SHP77 (cell line): ENCODE measurements at regions not wholly inside any gene's neighbourhood (a gene's known extent, or its start where the extent isn't known, plus 50 kb on each side); places are given as distances from the start of the nearest gene placed in this dataset.
"Not testable (repeated sequence)": the region's sequence is repeated elsewhere in the genome, so short reads cannot be mapped to it uniquely, and the experiment has no call there.

Experiments used
- DNase-seq, 2 experiments: peaks; one replicate each; lab custom pipeline; 2025; lab: John Stamatoyannopoulos, UW

DNA sequence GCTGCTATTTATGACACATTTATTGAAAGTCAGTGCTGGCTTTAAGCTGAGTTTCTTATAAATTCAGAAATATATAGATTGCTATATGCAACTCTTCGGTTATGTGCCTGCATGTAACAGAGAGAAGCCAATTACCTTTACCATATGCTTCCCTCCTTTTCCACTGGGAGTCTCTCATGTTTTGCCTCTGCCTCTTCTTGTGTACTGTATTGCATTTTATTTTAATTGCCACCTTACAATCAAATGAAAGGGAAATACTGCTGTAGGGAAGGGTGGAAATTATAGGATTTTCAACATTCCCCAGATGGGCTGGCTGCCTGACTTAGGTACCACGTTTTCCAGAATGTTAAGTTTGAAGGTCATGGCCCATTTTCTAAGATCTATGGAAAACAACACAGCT is 655.4 kb upstream of the SLIT2 start:
- DNase-seq: no peak

- DNase-seq: no peak
These were observed 659.3 kb upstream of the SLIT2 start for GRCh38 chr4:19592391-19592790.

- DNase-seq: no peak
These were observed 667.7 kb upstream of the SLIT2 start for GRCh38 chr4:19583827-19584569.

- DNase-seq: no peak
These were observed 671.6 kb upstream of the SLIT2 start for GRCh38 chr4:19580095-19580494.

DNA sequence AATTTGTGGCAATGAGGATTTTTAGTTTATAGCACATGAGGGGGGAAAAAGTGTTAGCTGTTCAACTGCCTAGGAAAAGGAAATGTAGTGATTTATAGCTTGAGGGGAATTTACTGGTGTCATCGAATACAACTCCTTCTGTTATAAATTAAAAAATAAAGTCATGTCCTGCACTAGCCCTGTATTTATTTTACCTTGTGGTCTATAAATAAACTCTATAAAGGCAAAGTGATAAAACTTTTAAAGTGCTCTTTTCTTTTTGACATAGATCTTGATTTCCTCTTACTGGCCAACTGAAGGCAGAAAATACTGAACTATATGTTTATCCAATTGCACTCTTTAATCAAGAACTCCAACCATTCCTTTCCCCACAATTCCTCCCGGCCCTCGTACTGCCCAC is 672.1 kb upstream of the SLIT2 start:
- no peak for DNase-seq

GRCh38 chr4:19577097-19577496 is 674.6 kb upstream of the SLIT2 start:
- DNase-seq: no peak

GRCh38 chr4:19575924-19576323 is 675.8 kb upstream of the SLIT2 start:
- no peak for DNase-seq

GRCh38 chr4:19566041-19566440 is 685.7 kb upstream of the SLIT2 start:
- DNase-seq: no peak

DNA sequence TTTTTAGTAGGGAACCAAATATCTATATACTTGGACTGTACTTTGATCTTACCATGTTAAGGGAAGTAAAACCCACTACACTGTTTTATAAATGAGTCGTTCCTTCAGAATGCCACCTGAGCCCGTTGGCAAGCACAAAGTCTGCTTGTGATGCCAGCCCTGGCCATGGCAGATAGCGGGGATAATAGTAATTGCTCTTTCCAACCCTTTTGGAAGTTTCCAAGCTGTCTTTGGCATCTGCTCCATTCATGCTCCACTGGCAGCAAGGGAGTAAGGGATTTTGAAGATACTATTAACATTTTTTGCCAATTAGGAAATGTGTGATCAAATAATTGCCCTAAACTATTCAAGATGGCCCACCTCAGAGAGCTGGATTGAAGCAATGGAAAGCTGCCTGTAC is 689.2 kb upstream of the SLIT2 start:
- no peak for DNase-seq

DNA sequence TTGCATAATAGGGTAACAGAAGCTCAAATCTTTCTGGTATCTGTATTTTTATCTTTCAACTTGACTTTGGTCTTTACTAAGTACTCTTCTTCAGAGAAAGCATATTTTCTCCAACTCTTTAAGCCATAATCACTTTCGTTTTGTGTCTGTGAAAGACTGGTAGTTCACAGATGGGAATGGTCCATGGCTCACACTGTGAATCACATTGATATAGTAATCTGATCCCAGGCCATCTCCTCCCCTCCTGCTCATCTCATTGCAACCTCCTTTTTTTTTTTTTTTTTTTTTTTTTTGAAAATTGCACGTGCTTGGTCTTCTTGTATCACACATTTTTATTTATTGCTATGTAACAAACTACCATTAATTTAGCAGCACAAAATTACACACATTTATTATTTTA is 694.5 kb upstream of the SLIT2 start:
- DNase-seq: no peak

GRCh38 chr4:19556276-19556675 is 695.4 kb upstream of the SLIT2 start:
- not testable (repeated sequence) for DNase-seq

GRCh38 chr4:19547463-19547862 is 704.2 kb upstream of the SLIT2 start:
- no peak for DNase-seq

DNA sequence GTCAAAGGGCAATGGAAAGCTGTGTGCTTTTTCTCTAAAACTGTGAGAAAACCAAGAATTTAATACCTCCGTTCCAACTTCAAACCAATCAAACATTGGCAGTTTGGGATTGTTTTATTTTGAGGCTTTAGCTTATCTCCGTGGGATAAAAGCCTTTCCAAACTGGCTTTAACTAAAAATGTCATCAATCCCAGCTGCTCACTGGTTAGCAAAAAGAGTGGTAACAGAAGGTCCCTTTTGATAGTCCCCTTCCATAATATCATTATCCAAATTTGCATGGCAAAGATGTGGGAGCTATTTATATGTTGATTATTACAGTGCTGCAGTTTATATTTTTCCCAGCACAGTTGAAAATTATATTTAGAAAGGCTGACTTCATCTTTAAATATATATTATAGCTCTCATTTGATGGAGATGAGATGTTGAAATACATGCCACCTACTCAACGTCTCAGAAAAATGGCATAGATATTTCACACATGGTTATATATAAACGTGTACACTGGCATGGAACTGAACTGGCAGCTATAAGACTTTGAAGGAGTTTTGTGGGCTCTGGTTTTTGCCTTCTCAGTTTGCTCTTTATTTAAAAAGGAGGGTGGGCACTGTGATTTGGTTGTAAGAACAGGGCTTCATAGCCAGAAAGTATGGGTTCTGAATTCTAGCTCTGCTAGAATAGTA is 707.1 kb upstream of the SLIT2 start:
- DNase-seq: no peak

GRCh38 chr4:19540859-19541540 is 710.7 kb upstream of the SLIT2 start:
- DNase-seq: no peak

- DNase-seq: no peak
These were observed 712.5 kb upstream of the SLIT2 start for GRCh38 chr4:19539201-19539600.

DNA sequence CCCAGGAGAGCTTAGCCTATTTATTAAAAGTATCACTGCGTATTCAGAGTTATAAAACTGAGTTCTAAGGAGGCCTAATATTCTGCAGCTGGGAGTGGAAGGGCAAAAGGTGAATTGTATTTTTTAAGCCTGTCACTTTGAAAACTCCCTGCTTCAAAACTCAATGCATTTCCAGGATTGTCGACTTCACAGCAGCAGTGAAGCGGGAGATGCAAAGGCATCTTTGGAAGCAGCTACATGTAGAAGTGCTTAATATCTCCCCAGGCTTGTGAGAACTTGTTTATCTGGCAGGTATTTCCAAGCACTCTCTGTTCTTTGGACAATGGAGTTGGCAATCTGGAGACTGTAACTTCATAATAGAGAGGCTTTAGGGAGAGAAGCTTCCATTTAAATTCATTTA is 717.5 kb upstream of the SLIT2 start:
- DNase-seq: no peak

GRCh38 chr4:19531906-19532848 is 719.5 kb upstream of the SLIT2 start:
- no peak for DNase-seq

GRCh38 chr4:19523964-19524363 is 727.7 kb upstream of the SLIT2 start:
- DNase-seq: no peak

GRCh38 chr4:19522966-19523365 is 728.7 kb upstream of the SLIT2 start:
- DNase-seq: no peak

DNA sequence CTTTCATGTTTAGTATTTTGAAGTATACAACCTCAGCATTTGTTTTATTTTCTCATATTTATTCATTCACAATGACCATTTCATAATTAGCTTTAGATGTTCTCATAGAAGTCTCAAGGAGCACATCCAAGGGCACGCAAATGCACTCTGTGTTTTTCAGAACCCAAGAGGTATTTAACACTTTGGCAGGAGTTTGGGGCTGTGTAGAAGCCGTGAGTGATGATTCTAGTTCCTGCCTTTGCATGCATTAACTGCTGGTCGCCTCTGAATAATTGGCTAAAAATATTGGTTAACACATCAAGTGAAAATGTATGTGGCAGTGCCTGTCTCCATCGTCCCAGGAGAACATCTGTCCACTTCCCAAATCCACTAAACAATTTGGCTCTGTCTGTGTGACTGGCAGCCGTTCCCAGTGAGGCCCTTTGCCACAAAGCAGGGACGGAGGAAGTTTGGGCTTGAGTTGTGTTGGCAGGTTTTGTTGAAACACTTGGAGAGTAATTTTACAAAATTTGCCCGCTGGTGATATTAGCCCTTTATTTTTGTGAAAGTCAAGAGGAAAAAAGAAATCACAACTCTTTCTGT is 730.7 kb upstream of the SLIT2 start:
- DNase-seq: no peak

DNA sequence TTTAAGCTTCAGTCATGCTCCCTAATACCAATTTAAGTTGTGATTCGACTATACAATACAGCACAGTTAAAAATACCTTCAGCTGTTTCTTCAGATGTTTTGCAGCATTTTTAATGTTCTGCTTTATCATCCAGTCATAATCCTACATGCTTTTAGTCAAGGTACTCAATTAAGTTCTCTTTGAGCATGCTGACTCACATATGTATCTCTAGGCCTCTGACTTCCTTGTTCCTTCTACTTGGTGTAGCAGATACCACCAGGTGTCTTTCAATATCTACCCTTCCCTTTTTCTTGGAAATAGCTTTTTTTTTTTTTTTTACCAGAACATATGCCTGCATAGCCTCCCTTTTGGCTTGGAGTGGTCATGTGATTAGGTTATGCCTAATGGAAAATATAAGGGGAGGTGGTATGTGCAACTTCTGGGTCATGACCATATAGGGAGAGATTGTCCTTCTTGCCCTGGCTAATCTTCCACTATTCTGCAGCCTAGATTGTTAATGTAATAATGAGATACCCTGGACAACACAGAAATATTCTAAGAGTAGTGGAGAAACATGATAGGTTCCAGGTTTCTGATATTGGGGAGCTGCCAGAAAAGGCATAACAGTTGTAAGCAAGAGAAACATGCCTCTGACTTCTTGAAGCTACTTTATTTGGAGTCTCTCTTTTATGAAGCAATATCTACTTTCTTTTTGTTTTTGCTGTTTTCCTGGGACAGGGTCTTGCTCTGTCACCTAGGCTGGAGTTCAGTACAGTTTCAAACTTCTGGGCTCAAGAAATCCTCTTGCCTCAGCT is 737.2 kb upstream of the SLIT2 start:
- no peak for DNase-seq
